ENCODE measurements at regions not wholly inside any gene's neighbourhood (a gene's known extent, or its start where the extent isn't known, plus 50 kb on each side); places are given as distances from the start of the nearest gene placed in this dataset.

- Histone ChIP-seq H4K91ac (ENCODE audit: insufficient read depth, low read depth, low read length) (no peak overlapping the region), H2BK20ac (ENCODE audit: low read depth, low read length) (no peak overlapping the region), H3K4me3 (ENCODE audit: insufficient read depth, low read depth, low read length) (no peak overlapping the region), H2BK120ac (ENCODE audit: low read depth, low read length) (no peak overlapping the region), H3K4ac (ENCODE audit: low read depth, low read length) (no peak overlapping the region), H3K9ac (ENCODE audit: low read depth, low read length) (no peak overlapping the region), H3K4me2 (ENCODE audit: low read depth, low read length) (no peak overlapping the region), H4K8ac (ENCODE audit: low read depth in 2 of 2, low read length in 2 of 2) (no peak overlapping the region), H3K23ac (ENCODE audit: low read depth, low read length) (no peak overlapping the region), H2AK9ac (replicated peaks; ENCODE audit: low read depth, low read length, poor library complexity) (no peak overlapping the region), H3K9me3 (ENCODE audit: control insufficient read depth, insufficient read depth, low read length) (peaks cover 6% of the 10 kb centered on the region; the same call in 1 of the 2 replicates), H3K9me1 (ENCODE audit: insufficient read depth, low read length) (no peaks in the 10 kb centered on the region), H3K56ac (ENCODE audit: extremely low read depth, insufficient read depth, low read length) (no peak overlapping the region), H3K27me3 (ENCODE audit: control insufficient read depth, insufficient read depth, low read length) (no peaks in the 10 kb centered on the region), H4K20me1 (ENCODE audit: insufficient read depth, low read length) (no peaks in the 10 kb centered on the region), H2BK5ac (ENCODE audit: low read depth, low read length, poor library complexity, severe bottlenecking) (no peak overlapping the region), H2AK5ac (ENCODE audit: low read depth, low read length) (no peak overlapping the region), H3K79me1 (ENCODE audit: low read depth in 1 of 2, low read length in 2 of 2) (no peaks in the 10 kb centered on the region), H3K4me1 (ENCODE audit: control insufficient read depth, insufficient read depth, low read length) (no peaks in the 10 kb centered on the region), H4K5ac (ENCODE audit: low read depth, low read length) (no peak overlapping the region), H3K27ac (ENCODE audit: insufficient read depth, low read length) (no peak overlapping the region), H3K14ac (replicated peaks; ENCODE audit: low read depth, low read length) (no peak overlapping the region), H2AFZ (replicated peaks; ENCODE audit: low read length, poor library complexity) (no peak overlapping the region), H3K36me3 (ENCODE audit: control insufficient read depth, insufficient read depth, low read length) (no peaks in the 10 kb centered on the region), H3K18ac (ENCODE audit: low read depth, low read length) (no peak overlapping the region), H2BK15ac (ENCODE audit: low read depth, low read length) (no peak overlapping the region)
- no peak for TF ChIP-seq CHD1 (IDR thresholded peaks at IDR 0.05; ENCODE audit: low read depth, low read length)
- TF ChIP-seq MXI1 (IDR thresholded peaks at IDR 0.05; ENCODE audit: borderline replicate concordance, low read depth, low read length): no peak
- no peak for TF ChIP-seq POLR2A (IDR thresholded peaks at IDR 0.05; ENCODE audit: low read depth, low read length)
- no peak for TF ChIP-seq MAZ (IDR thresholded peaks at IDR 0.05; ENCODE audit: borderline replicate concordance, low read depth, low read length)
- TF ChIP-seq USF2 (IDR thresholded peaks at IDR 0.05; ENCODE audit: low read depth, low read length): no peak
- no peak for TF ChIP-seq BHLHE40 (IDR thresholded peaks at IDR 0.05; ENCODE audit: low read depth, low read length)
- TF ChIP-seq RFX5 (IDR thresholded peaks at IDR 0.05; ENCODE audit: low read depth, low read length): no peak
- TF ChIP-seq MAFK (IDR thresholded peaks at IDR 0.05; ENCODE audit: low read depth, low read length): no peak
- no peak for TF ChIP-seq ELK1 (IDR thresholded peaks at IDR 0.05; ENCODE audit: borderline replicate concordance, low read depth, low read length)
- TF ChIP-seq NFE2L2 (IDR thresholded peaks at IDR 0.05; ENCODE audit: low read depth, low read length): no peak
- no peak for TF ChIP-seq RCOR1 (IDR thresholded peaks at IDR 0.05; ENCODE audit: insufficient replicate concordance, low read length)
- TF ChIP-seq FOS (IDR thresholded peaks at IDR 0.05; ENCODE audit: low read depth, low read length): no peak
- no peak for TF ChIP-seq CTCF (conservative IDR thresholded peaks at IDR 0.05; ENCODE audit: low read depth, low read length)
- no peak for TF ChIP-seq SMC3 (IDR thresholded peaks at IDR 0.05; ENCODE audit: low read depth, low read length)
- no peak for TF ChIP-seq RAD21 (IDR thresholded peaks at IDR 0.05; ENCODE audit: low read length)
- CTCF ChIA-PET: no interaction called here
- intact Hi-C loops (cut with micrococcal nuclease) (no loop called here), in situ Hi-C loops (cut with MboI; ENCODE audit: low sequenced_read_pairs) (no loop called here), dilution Hi-C loops (cut with HindIII; ENCODE audit: low sequenced_read_pairs, unreplicated experiment) (no loop called here)
- BruUV-seq (replicated peaks): no TSS peak
- no peak for DNase-seq
- POLR2A ChIA-PET (ENCODE audit: unreplicated experiment): no interaction called here
- 58% methylated on average over 3 of the region's 5 CpGs; no CpG with 5 or more reads in 1 of the 2 experiments for WGBS, 2 experiments (ENCODE audit: extremely low coverage in 2 of 2, insufficient read length in 1 of 2)
- ATAC-seq (ENCODE audit: low read depth): no peak
Observed at GRCh38 chr7:69228212-69228811, 370.0 kb upstream of the AUTS2 start.

Measured in IMR-90 (cell line).